PC-9 (cell line): ENCODE measurements at regions not wholly inside any gene's neighbourhood (a gene's known extent, or its start where the extent isn't known, plus 50 kb on each side); places are given as distances from the start of the nearest gene placed in this dataset.

Source experiments
- EZH2 ChIP-seq: fragments of 200-600 bp; sonication (generic); IDR thresholded peaks from 2 replicates; pipeline ENCODE4 v1.8.0; 2017; ENCODE audit warnings: antibody characterized with exemption, low read depth
- TF ChIP-seq, protein P1 (sequence below): fragments of 200-600 bp; sonication (generic); conservative IDR thresholded peaks from 2 replicates; pipeline ENCODE4 v1.6.1; 2017; ENCODE audit warnings: mixed run types, antibody characterized with exemption, mild to moderate bottlenecking, moderate library complexity

DNA sequence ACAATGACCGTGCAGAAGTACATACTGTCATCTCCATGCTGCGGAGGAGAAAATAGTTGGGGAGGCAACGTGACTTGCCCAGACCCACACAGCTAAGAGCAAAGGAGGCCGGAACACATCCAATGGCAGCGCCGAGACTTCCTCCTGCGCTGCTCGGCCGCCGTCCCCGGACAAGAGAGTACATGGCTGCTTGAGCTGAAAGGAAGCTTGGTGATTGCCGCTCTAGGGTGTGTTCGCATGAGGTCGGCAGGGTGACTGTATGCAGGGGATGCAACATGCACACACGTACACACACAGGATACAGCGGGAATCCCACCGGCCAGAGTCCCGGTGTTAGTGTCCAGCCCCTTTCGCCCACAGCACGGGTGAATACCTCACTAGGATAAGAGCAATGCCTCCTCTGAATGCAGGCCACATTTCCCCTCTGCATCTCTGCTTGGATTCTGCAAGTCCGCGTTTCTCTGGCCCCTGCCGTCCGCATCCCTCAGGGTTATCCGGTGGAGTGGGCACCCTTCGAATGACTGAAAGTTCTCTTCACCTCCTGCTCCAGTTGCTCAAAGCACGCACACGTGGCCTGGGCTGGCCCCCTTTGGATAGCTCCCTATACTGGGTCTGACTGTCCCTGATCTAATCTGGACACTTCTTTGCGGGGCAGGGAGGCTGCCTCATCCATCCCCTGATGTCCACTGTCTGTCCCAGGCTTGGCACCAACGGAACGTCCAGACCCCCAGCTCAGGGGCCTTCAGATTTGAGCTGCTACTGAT, 78.8 kb downstream of the GSC start:
- TF ChIP-seq, protein P1, sequence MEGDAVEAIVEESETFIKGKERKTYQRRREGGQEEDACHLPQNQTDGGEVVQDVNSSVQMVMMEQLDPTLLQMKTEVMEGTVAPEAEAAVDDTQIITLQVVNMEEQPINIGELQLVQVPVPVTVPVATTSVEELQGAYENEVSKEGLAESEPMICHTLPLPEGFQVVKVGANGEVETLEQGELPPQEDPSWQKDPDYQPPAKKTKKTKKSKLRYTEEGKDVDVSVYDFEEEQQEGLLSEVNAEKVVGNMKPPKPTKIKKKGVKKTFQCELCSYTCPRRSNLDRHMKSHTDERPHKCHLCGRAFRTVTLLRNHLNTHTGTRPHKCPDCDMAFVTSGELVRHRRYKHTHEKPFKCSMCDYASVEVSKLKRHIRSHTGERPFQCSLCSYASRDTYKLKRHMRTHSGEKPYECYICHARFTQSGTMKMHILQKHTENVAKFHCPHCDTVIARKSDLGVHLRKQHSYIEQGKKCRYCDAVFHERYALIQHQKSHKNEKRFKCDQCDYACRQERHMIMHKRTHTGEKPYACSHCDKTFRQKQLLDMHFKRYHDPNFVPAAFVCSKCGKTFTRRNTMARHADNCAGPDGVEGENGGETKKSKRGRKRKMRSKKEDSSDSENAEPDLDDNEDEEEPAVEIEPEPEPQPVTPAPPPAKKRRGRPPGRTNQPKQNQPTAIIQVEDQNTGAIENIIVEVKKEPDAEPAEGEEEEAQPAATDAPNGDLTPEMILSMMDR: no peak
- no peak for TF ChIP-seq EZH2
